ENCODE measurements at regions not wholly inside any gene's neighbourhood (a gene's known extent, or its start where the extent isn't known, plus 50 kb on each side); places are given as distances from the start of the nearest gene placed in this dataset.
A peak's percentile ranks its signal among the peaks of the same experiment; 100 is the strongest.

DNA sequence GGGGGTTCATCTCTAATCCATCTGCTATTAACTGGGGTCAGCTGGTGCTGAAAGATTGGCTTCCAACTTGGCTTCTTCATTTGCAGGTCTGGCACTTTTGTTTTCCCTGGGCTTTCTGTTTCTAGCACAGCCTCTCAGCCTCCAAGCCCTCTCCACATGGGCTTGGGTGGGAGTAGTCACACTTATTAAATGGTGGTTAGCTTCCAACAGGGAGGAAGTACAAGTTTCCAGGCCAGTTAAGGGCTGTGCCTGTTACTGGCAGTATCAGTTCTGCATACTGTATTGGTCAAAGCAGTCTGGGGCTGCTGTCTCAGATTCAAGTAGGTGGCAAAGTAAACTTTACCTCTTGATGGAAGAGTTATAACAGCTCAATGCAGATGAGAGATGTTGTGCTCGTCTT is 627.1 kb upstream of the CCDC54 start:
- no peak for DNase-seq (ENCODE audit: low read depth)

DNA sequence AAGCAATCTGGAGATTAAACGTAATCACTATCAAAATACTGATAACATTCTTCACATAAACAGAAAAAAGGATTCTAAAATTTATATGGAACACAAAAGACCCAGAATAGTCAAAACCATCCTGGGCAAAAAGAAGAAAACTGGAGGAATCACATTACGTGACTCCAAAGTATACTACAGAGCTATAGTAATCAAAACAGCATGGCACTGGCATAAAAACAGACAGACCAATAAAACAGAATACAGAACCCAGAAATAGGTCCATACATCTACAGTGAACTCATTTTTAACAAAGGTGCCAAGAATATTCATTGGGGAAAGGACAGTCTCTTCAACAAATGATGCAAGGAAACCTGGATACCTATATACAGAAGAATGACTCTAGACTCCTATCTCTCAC is 621.9 kb upstream of the CCDC54 start:
- no peak for DNase-seq (ENCODE audit: low read depth)

DNA sequence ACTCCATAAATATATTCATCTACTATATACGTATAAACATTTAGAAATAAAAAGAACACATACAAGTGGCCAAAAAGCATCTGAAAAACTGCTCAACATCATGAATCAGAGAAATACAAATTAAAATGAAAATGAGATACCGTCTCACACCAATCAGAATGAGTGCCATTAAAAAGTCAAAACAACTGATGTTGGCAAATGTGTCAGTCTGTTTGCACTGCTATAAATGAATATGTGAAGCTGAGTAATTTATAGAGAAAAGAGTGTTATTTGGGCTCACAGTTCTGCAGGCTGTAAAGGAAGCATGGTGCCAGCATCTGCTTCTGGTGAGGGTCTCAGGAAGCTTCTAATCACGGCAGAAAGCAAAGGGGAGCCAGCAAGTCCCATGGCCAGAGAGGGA is 620.3 kb upstream of the CCDC54 start:
- DNase-seq (ENCODE audit: low read depth), result no peak

DNA sequence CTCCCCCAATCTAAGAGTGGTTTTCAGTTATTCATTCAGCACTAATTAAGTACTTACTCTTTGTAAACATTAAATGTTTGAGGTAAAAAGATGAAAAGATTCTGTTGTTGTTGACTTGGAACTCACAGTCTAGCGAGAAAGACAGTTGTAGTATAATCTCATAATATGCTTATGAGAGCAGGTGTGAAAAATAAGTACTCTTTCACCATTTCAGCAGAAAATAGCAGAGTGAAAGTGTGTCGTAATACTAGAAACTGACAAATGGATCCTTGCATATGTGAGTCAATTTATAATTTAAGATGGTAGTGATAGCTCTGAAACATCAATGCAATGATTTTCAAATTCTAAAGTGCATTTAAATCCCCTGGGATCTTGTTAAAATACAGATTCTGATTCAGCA is 618.8 kb upstream of the CCDC54 start:
- DNase-seq (ENCODE audit: low read depth), result no peak

DNA sequence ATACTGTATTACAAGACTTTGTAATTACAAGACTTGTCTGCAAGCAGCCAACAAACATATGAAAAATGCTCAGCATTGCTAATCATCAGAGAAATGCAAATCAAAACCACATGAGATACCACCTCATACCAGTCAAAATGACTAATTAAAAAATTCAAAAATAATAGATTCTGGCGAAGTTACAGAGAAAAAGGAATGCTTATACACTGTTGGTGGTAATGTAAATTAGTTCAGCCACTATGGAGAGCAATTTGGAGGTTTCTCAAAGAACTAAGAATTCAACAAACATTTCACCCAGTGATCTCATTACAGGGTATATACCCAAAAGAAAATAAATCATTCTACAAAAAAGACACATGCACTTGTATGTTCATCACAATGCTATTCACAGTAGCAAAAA is 617.5 kb upstream of the CCDC54 start:
- peak; percentile 35 for DNase-seq (ENCODE audit: low read depth)

DNA sequence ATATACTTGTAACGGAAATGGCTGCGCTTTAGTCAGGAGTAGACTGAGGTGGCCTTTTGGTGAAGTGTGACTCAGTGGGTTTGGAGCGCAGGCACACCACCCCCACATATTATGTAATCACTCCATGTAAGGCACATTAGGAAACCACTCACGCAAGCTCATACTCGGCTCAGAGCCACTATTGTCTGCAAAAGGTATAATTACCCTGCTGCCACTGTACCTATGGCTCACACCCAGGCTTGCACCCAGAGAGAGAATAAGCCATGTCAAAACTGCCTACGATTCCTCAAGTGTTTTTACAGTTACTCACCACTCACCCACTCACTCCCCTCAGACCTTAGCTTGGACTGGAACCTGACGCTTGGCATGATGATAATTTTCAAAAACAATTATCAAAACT is 611.9 kb upstream of the CCDC54 start:
- peak; percentile 98 for DNase-seq (ENCODE audit: low read depth)

DNA sequence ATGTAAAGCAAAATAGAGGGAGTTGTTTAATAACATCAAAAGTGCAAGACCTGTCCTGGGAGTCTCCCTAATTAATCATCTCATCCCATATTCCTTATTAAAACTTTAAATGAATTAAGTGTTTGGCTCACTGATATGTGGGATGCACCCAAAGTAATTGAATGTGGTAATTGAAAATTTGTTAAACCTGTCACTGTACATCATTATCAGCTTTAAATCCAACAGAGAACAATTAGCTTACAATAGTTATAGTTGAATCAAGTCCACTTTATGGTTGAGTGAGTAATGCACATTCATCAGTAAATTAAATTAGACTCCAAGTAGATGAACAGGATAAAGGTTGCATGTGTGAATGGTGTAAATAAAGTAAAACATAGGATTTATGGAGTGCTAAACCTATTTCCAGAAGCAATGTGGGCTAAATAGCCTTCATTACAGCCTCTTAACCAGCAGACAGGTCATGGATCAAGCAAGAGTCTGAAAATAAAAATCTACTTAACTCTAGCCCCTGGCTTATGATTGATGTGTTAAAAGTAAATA is 608.2 kb upstream of the CCDC54 start:
- DNase-seq (ENCODE audit: low read depth), result no peak

DNA sequence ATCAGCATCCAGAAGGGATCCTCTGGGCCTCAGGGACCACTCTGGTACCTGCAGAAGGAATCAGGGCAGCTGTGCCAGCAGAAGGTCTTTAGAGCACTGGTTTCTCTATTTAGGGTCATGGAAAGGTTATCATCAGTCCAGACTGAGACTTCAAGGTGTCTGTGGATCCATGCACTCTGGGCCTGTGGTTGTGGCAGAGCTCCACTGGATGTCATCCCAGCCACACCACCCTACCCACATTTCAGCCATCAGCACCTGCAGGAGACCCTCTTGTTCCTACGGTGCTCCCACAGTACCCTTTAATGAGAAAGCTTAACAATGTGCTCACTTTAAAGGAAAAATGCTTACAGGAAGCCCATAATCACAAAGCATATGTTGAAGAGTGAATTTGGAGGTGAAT is 603.4 kb upstream of the CCDC54 start:
- DNase-seq (ENCODE audit: low read depth), result no peak

DNA sequence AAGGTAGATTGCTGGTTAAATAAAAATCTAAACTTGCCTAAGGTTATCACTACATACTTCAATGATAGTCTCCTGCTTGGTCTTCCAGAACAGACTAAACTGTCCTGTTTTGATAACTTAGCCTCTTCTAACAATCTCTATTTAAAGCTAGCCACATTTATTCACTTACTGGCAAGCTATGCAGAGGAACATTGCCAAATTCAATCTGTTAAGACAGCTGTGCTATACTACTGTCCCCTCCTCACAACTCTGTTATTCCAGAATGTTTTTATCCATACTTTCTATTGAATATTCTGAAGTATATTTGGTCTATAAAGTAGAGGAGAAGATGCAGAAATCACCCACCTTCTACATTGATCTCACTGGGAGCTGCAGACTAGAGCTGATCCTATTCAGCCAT is 594.0 kb upstream of the CCDC54 start:
- no peak for DNase-seq (ENCODE audit: low read depth)

DNA sequence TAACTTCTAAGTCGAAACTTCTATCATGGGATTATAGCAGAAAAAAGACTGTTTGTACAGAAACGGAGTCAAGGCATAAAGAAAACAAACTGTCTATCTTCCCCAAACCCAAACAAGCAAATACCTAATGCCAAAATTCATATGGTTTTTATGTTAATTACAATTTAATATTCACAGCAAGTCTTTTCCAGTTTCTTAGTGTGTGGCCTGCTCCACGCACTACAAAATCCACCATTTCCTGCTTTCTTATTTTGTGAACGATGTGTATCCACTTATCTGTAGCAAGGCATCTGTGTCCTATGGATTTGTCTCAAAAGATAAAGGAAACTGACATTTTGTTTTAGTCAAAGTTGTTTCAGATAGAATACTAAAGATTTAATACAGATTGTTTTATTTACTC is 588.0 kb upstream of the CCDC54 start:
- no peak for DNase-seq (ENCODE audit: low read depth)

DNA sequence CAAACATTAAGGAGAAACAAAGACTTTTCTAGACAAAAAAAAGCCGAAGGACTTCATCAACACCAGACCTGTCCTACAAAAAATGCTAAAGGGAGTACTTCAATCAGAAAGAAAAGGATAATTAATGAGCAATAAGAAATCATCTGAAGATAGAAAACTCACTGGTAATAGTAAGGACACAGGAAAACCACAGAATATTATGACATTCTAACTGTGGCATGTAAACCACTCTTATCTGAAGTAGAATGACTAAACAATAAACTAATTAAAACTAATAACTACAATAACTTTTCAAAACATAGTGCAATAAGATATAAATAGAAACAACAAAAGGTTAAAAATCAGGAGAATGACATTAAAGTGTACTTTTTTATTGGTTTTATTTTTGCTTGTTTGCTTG is 584.5 kb upstream of the CCDC54 start:
- peak; percentile 61 for DNase-seq (ENCODE audit: low read depth)

DNA sequence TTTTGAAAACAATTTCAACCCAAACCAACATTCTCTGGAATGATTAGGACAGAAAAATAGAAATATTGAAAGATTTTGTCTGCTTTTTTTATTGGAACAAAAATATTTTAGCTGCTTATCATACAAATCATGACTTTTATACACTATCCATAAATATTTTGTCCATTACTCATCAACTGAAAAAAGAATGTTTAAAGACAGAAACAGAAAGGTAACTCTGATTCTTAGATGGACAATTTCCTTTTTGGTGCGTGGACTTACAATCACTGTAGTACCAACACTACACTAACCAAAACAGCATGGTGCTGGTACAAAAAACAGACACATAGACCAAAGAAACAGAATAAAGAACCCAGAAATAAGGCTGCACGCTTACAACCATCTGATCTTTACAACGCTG is 582.8 kb upstream of the CCDC54 start:
- DNase-seq (ENCODE audit: low read depth), result peak; percentile 66

DNA sequence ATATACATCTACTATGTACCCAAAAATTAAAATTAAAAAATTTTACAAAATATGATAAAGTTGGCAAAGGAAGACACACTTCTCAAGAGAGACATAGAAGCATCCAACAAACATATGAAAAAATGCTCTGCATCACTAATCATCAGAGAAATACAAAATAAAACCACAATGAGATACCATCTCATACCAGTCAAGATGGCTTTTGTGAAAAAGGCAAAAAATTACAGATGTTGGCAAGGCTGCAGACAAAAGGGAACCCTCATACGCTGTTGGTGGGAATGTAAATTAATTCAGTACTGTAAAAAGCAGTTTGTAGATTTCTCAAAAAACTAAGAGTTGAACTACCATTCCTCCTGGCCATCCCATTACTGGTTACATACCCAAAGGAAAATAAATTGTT is 581.7 kb upstream of the CCDC54 start:
- DNase-seq (ENCODE audit: low read depth), result no peak

DNA sequence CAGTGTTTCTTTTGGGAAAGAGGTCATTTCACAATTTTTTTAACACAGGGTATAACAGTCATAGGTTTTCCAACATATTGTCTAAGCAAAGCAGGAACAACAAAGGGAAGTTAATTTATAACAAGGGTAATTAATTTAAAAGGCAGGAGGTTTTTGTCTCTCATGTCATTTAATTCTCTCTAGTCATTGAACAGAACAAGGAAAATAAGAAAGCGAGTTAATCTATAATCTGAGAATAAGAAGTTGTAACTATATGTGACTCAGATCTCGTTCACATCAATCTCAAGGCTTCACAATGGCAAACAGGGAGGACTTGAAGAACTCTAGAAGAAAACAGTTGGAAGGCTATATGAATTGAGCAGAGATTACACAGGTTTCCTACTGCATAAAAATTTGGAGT is 579.8 kb upstream of the CCDC54 start:
- no peak for DNase-seq (ENCODE audit: low read depth)

DNA sequence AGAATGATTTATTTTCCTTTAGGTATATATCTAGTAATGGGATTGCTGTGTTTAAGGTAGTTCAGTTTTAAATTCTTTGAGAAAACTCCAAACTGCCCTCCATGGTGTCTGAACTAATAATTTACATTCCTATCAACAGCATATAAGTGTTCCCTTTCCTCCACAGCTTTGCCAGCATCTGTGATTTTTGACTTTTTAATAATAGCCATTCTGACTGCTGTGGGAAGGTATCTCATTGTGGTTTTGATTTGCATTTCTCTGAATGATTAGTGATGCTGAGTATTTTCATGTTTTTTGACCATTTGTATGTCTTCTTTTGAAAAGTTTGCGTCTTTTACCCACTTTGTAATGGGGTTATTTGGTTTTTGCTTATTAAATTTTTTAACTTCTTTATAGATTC is 571.6 kb upstream of the CCDC54 start:
- DNase-seq (ENCODE audit: low read depth), result no peak

DNA sequence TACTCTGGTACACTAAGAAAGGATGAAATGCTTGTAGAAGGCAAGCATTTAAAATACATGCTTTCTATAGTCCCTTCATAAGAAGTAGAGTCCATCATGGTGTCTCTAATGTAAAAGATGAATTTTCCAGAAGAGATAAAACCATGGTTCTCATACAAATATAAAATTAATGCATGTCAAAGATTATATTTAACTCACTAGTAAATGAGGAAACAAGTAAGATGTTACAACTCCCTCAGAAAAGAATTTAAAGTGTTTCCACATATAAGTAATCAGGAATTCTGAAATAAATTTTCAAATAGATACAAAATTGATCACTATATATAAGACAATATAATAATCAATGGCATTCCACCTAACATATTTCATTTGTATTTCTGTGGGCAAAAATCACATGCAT is 570.3 kb upstream of the CCDC54 start:
- DNase-seq (ENCODE audit: low read depth), result no peak

DNA sequence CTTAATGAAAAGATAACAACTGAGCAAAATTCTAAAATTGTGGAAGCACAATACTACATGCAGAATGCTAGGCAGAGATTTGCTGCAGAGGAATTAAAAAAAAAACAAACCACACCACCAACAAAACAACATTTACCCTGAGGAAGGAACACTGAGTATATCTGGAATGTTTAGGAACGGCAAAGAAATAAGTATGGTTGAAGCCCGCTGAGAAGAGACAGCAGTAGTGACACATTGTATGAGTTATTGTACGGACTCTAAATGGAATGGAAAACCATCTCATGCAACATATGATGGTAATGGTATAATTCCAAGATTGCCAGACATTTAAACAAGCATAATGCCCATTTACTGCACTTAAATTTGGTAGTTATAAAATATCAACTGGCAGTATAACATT is 568.2 kb upstream of the CCDC54 start:
- no peak for DNase-seq (ENCODE audit: low read depth)

DNA sequence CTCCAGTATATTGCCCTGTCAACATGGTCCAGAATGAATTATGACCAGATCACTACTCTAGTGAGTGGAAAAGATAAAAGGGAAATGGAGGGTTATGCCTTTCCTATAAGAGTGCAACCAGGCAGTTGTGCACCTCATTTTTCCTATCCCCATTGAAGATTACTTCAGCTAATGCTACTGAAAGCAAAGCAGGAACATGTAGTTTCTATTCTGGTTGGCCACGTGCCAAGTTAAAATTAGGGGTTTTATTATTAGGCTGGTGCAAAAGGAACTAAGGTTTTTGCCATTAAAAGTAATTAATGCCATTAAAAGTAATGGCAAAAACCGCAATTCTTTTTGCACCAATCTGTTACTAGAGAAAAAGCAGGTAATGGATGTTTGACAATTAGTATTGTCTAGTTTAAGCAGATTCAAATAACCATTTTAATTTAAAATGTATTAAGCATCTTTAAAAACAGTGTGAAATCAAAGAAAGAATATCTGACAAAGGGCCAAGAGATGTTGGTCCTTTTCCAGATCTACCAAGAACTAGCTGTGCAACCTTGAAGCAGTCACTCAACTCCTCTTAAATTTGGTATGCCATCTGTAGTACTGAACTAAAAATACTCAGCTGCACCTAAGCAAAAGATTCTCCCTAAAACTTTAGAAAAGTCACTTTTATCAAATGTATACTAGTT is 567.5 kb upstream of the CCDC54 start:
- DNase-seq (ENCODE audit: low read depth), result no peak

DNA sequence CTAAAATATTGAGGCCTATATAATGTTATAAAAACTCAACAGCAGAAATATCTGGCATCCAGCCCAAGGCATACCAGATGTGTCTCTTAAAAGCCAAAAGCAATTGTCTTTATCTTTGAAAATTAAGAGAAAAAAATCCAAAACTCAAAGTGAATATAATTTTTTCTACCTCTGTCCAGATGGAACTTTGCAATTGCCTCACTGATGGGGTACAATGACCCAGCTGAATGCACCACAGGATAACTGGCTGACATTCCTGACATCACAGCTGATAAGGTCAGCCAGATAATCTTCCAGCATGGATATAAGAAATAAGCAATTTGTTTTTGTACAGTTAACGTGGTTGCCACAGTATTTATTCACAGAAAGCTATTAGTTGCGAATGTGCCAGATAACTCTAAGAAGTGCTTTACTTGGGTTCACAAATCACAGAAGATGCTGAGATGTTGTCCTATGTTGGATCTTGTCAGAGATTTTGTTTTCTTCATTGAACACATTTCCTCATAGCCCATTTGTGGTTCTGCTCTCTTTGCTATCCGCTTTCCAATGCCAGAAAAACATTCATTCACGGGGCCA is 566.9 kb upstream of the CCDC54 start:
- DNase-seq (ENCODE audit: low read depth), result peak; percentile 10

DNA sequence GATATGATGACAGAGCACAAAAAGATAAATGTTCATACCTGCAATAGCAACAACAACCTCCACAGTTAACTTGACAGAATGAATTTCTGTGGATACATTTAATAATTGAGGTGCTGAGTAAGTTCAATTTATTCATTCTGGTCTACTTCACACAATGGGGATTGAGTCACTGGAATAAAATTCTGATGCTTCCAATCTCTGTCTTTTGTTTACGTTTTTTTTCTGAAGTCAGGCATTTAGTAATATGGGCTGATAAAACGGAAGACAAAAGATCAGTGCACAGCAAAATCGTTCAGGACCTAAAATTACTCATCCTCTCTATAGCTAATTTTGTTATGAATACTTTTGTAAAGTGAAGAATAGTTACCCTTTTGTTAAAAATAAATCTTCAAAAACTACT is 565.9 kb upstream of the CCDC54 start:
- DNase-seq (ENCODE audit: low read depth), result peak; percentile 90

DNA sequence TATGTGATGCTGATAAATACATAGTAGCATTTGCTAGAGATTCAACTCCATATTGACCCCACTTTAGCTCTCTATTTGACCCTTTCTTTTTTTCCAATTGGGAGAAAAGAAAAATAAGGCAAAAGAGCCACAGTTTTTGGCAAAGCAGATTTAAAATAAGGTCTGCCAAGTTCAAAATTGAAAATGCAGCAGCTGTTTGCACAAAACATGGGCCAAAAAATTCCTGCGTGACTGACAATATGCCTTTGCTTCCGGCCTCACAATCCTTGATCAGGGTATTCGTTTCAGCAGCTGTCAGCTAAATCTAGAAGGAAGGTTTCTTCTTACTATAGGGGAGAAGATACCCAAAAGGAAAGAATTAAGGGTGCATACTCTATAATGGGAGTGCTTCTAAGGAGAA is 563.5 kb upstream of the CCDC54 start:
- DNase-seq (ENCODE audit: low read depth), result no peak

DNA sequence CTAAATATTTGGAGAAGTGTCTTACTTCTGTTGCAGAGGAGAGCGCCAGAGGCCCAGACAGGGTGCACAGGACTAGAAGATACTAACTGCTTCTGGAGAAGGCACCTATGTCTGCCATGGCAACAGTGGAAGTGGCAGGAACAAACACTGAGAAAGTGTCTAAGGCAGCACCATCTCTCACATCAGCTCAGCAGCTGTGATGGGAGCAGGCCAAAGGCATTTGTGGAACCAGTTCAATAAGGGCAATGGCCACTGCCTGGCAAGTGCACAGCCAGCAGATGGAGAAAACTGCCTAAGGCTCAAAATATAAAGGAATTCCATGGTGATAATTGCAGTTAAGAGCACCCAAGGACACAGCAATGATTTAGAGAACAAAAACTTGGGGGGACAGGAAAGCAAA is 563.0 kb upstream of the CCDC54 start:
- DNase-seq (ENCODE audit: low read depth), result no peak

DNA sequence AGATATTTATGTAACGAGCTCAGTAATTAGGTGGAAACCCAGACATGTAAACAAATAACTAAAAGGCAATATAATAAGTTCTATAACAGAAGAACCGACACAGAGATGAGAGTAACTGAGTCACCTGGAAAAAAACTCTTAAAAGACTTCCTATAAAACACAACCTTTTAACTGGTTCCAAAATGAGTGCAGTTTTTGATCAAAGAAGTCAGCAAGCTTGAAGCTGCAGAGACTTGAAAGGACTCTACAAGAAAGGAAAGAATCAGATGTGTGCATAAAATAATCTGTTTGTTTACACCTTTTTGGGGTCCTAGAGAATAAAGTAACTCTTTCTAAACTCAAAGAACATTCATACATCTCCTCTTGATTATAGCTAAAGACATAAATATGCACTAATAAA is 560.4 kb upstream of the CCDC54 start:
- DNase-seq (ENCODE audit: low read depth), result no peak

DNA sequence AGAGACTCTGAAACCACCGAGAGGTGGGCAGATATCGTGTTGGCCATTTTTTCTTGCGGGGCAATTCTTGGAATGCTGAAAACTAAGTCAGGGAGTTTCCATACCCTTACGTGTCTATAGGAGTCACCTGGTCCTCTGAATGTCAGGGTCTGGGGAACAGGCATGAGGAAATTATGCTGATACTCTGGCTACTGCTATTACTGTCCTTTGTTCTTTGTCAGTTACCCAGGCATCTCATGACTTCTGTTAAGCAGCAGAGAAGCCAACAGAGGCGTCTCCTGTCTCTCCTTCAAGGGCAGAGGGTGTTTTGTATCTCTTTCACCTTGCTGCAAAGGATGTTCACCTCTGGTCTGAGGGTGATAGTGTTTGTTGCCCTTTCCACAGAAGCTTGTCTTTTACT is 559.5 kb upstream of the CCDC54 start:
- no peak for DNase-seq (ENCODE audit: low read depth)

All from ELR (cell line).